GM12878 (cell line): ENCODE measurements at regions not wholly inside any gene's neighbourhood (a gene's known extent, or its start where the extent isn't known, plus 50 kb on each side); places are given as distances from the start of the nearest gene placed in this dataset.

Experiments used
- CTCF ChIP-seq, 3 experiments: IDR thresholded peaks in 2 of 3; conservative IDR thresholded peaks in 1 of 3; 2 replicates each; pipeline ENCODE4 v1.5.1; 2011; ENCODE audit warnings: low read depth in 3 of 3, low read length in 3 of 3, mild to moderate bottlenecking in 3 of 3, control low read depth in 2 of 3, moderate library complexity in 2 of 3, inconsistent platforms in 1 of 3, mixed read lengths in 1 of 3; ENCODE audit not compliant: control insufficient read depth in 2 of 3, insufficient read depth in 1 of 3; ENCODE audit errors: extremely low read depth in 1 of 3
- TF ChIP-seq, protein P1 (sequence below): fragments of 450-650 bp; formaldehyde crosslinking; IDR thresholded peaks from 2 replicates; pipeline ENCODE4 v1.4.0; 2022; ENCODE audit warnings: mild to moderate bottlenecking, moderate library complexity

DNA sequence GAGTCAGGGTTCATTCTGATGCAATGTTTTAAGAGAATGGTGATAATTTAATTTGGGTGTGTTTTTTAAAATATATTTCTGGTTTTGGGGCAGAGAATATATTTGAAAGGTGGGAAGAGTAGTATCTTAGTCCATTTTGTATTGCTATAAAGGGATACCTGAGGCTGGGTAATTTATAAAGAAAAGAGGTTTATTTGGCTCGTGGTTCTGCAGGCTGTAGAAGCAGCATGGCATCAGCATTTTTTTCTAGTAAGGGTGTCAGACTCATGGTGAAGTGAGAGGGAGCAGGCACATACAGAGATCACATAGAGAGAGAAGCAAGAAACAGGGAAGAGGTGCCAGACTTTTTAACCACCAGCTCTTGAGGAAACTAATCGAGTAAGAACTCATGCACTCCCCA, 152.7 kb downstream of the SHOX2 start:
- TF ChIP-seq, protein P1, sequence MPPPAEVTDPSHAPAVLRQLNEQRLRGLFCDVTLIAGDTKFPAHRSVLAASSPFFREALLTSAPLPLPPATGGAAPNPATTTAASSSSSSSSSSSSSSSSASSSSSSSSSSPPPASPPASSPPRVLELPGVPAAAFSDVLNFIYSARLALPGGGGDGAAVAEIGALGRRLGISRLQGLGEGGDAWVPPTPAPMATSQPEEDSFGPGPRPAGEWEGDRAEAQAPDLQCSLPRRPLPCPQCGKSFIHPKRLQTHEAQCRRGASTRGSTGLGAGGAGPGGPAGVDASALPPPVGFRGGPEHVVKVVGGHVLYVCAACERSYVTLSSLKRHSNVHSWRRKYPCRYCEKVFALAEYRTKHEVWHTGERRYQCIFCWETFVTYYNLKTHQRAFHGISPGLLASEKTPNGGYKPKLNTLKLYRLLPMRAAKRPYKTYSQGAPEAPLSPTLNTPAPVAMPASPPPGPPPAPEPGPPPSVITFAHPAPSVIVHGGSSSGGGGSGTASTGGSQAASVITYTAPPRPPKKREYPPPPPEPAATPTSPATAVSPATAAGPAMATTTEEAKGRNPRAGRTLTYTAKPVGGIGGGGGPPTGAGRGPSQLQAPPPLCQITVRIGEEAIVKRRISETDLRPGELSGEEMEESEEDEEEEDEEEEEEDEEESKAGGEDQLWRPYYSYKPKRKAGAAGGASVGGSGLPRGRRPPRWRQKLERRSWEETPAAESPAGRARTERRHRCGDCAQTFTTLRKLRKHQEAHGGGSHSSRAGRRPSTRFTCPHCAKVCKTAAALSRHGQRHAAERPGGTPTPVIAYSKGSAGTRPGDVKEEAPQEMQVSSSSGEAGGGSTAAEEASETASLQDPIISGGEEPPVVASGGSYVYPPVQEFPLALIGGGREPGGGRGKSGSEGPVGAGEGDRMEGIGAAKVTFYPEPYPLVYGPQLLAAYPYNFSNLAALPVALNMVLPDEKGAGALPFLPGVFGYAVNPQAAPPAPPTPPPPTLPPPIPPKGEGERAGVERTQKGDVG (CRISPR knock-in tag), result no peak
- TF ChIP-seq CTCF (IDR thresholded peaks at IDR 0.05 in 2 of 3, conservative IDR thresholded peaks at IDR 0.05 in 1 of 3; ENCODE audit: control insufficient read depth in 2 of 3, extremely low read depth in 1 of 3, insufficient read depth in 1 of 3, low read depth in 3 of 3, low read length in 3 of 3), result no peak
